Activated B cell treated with CpG ODN at 0.5 μM for 24 hours (primary cell): ENCODE measurements at regions not wholly inside any gene's neighbourhood (a gene's known extent, or its start where the extent isn't known, plus 50 kb on each side); places are given as distances from the start of the nearest gene placed in this dataset.

Source experiments
- ATAC-seq: fragments of 200-7000 bp; cut with Tn5 transposase; one replicate; pipeline ENCODE4 v1.10.0; 2021; ENCODE audit warnings: low read depth, mild to moderate bottlenecking, moderate library complexity
- CTCF ChIA-PET: fragments of 350-600 bp; sonication (Branson Sonifier 250); formaldehyde crosslinking; loops from one replicate; lab custom pipeline; 2021; ENCODE audit warnings: antibody characterized with exemption; lab: Charles Lee
- POLR2A ChIA-PET: fragments of 350-600 bp; sonication (Branson Sonifier 250); formaldehyde crosslinking; loops from one replicate; lab custom pipeline; 2021; ENCODE audit warnings: antibody characterized with exemption; lab: Charles Lee
- DNase-seq: peaks from one replicate; pipeline ENCODE4 v3.0.0; 2022
- H3K27ac Mint-ChIP-seq: one replicate; pipeline ENCODE4 v1.8.0; 2020; ENCODE audit warnings: mixed read lengths
- H3K27me3 Mint-ChIP-seq: one replicate; pipeline ENCODE4 v1.8.0; 2021; ENCODE audit warnings: mixed read lengths
- H3K36me3 Mint-ChIP-seq: one replicate; pipeline ENCODE4 v1.8.0; 2021; ENCODE audit warnings: low read depth, mixed read lengths
- H3K4me1 Mint-ChIP-seq: one replicate; pipeline ENCODE4 v1.8.0; 2021; ENCODE audit warnings: mixed read lengths
- H3K4me3 Mint-ChIP-seq: one replicate; pipeline ENCODE4 v1.8.0; 2020; ENCODE audit warnings: mild to moderate bottlenecking, mixed read lengths
- H3K9me3 Mint-ChIP-seq: one replicate; pipeline ENCODE4 v1.8.0; 2020; ENCODE audit warnings: mixed read lengths
- CTCF ChIP-seq: fragments of 200-600 bp; IDR thresholded peaks from one replicate; pipeline ENCODE4 v1.8.0; 2022; ENCODE audit warnings: antibody characterized with exemption, mild to moderate bottlenecking
- intact Hi-C: fragments of 100-400 bp; cut with micrococcal nuclease; formaldehyde crosslinking; loops from one replicate; pipeline ENCODE4 v1.15.1; 2024

- Mint-ChIP-seq H3K9me3 (peaks cover 9% of the 10 kb centered on the region), H3K36me3 (no peaks in the 10 kb centered on the region), H3K4me3 (no peak overlapping the region), H3K4me1 (no peaks in the 10 kb centered on the region), H3K27ac (no peak overlapping the region), H3K27me3 (peaks cover 8% of the 10 kb centered on the region)
- DNase-seq: no peak
- no peak for TF ChIP-seq CTCF
- intact Hi-C loops: no loop called here
- no peak for ATAC-seq
- ChIA-PET CTCF (no interaction called here), POLR2A (no interaction called here)
Measured at GRCh38 chr22:48222742-48223487, 1460.5 kb downstream of the TBC1D22A start.

DNA sequence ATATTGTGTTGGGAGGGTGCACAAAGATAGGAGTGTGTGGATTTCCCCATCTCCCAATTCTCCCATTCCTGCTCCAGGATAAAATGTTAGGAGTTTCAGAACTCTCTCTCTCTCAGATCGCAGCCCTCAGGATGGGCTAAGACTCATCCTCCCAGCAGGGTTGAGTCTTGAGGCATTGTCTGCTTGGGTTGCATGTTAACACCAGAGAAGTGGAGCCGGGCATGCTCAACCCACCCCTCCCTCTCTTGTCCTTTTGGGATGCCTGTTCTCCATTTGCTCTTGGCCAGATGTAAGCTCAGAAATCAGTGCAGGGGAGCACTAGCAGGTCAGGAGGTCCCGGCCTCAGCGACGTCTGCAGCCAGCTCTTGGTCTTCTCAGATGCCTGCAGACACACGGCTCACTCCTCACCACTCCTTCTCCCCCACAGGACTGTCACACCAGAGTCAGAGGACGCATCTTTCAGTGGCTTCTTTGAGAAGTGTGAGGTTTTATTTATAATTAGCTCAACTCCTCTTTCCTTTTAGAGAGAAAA lies 1456.5 kb downstream of the TBC1D22A start:
- POLR2A ChIA-PET: interaction anchor here (0.6 kb wide), 1 partner anchor 28 kb away, joined by 3 read pairs; no protein-coding TSS in a partner anchor
- H3K9me3 Mint-ChIP-seq: peaks cover 9% of the 10 kb centered on the region
- no peak for TF ChIP-seq CTCF
- no peak overlapping the region for H3K4me3 Mint-ChIP-seq
- no peak for ATAC-seq
- CTCF ChIA-PET: no interaction called here
- H3K4me1 Mint-ChIP-seq: no peaks in the 10 kb centered on the region
- no peaks in the 10 kb centered on the region for H3K36me3 Mint-ChIP-seq
- DNase-seq: no peak
- peaks cover 6% of the 10 kb centered on the region for H3K27me3 Mint-ChIP-seq
- intact Hi-C loops: no loop called here
- no peak overlapping the region for H3K27ac Mint-ChIP-seq

GRCh38 chr22:48217596-48217995 lies 1455.1 kb downstream of the TBC1D22A start:
- Mint-ChIP-seq H3K36me3 (no peaks in the 10 kb centered on the region), H3K9me3 (peaks cover 9% of the 10 kb centered on the region), H3K27me3 (peaks cover 3% of the 10 kb centered on the region), H3K27ac (no peak overlapping the region), H3K4me1 (no peaks in the 10 kb centered on the region), H3K4me3 (no peak overlapping the region)
- ATAC-seq (no peak), DNase-seq (no peak)
- CTCF ChIA-PET: no interaction called here
- POLR2A ChIA-PET: no interaction called here
- no peak for TF ChIP-seq CTCF
- intact Hi-C loops: no loop called here

DNA sequence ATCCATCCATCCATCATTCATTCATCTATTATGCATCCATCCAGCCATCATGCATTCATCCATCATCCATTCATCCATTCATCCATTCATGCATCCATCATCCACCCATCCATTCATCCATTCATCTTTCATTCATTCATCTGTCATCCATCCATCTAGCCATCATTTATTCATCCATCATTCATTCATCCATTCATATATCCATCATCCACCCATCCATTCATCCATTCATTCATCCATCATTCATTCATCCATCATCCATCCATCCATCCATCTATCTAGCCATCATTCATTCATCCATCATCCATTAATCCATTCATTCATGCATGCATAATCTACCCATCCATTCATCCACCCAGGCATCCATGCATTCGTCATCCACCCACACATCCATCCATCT lies 1450.3 kb downstream of the TBC1D22A start:
- Mint-ChIP-seq H3K36me3 (no peaks in the 10 kb centered on the region), H3K27me3 (no peaks in the 10 kb centered on the region), H3K27ac (no peak overlapping the region), H3K9me3 (no peaks in the 10 kb centered on the region), H3K4me1 (no peaks in the 10 kb centered on the region), H3K4me3 (no peak overlapping the region)
- ChIA-PET POLR2A (no interaction called here), CTCF (no interaction called here)
- no peak for DNase-seq
- intact Hi-C loops: no loop called here
- no peak for ATAC-seq
- TF ChIP-seq CTCF: no peak

GRCh38 chr22:48210812-48211211 lies 1448.4 kb downstream of the TBC1D22A start:
- no peak for TF ChIP-seq CTCF
- Mint-ChIP-seq H3K36me3 (no peaks in the 10 kb centered on the region), H3K9me3 (no peaks in the 10 kb centered on the region), H3K4me1 (no peaks in the 10 kb centered on the region), H3K4me3 (no peak overlapping the region), H3K27me3 (no peaks in the 10 kb centered on the region), H3K27ac (no peak overlapping the region)
- ATAC-seq (no peak), DNase-seq (no peak)
- intact Hi-C loops: no loop called here
- ChIA-PET CTCF (no interaction called here), POLR2A (no interaction called here)
